ENCODE measurements at regions not wholly inside any gene's neighbourhood (a gene's known extent, or its start where the extent isn't known, plus 50 kb on each side); places are given as distances from the start of the nearest gene placed in this dataset.
A peak's percentile ranks its signal among the peaks of the same experiment; 100 is the strongest.

GRCh38 chr14:49971156-49972130 lies 78.6 kb downstream of the ARF6 start:
- DNase-seq (ENCODE audit: low spot score) = no peak

DNA sequence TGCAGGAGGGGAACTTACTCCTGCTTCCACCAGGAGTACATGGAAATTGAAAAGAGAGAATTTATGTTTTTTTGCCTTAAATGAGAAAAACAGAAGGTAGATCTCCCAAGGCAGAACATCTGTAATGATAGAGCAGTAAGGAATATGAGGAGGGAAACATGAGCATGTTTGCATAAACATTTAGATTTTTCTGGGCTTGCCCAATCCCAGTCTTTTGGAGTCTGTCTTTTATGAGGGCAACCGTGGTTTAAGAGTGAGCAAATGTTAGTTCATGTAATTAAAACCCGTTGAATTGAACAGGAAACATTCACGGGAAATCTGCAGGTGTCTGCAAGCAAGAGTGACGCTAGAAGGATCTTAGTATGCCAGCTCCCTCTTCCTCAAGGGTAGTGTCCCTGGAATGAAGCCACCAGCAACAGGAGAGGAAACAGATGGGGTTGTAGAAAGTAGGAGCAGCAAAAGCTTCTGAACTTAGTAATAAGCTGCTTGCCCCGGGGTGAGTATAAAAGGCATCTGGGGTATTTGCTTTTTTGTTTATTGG lies 79.3 kb downstream of the ARF6 start:
- peak; percentile 36 for DNase-seq (ENCODE audit: low spot score)

DNA sequence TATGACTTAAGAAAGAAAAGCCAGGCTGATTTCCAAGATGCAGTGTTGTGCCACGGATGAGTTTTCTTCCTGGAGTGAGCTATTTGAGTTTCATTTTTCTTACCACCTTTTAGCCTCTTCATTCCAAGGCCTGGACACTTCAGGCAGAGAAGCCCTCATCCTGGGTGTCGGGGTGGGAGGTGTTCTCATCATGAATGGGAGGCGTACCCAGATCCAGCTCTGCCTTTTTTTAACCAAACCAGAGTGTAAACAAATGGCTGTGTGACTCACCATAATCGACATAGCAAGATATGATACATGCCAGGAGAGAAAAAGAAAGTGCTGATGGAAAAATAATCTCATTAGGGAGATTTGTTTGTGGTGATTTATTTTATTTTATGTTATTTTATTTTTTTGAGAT lies 79.9 kb downstream of the ARF6 start:
- peak; percentile 88 for DNase-seq (ENCODE audit: low spot score)

- peak; percentile 72 for DNase-seq (ENCODE audit: low spot score)
Observed at GRCh38 chr14:49975276-49975675, 82.4 kb downstream of the ARF6 start.

DNA sequence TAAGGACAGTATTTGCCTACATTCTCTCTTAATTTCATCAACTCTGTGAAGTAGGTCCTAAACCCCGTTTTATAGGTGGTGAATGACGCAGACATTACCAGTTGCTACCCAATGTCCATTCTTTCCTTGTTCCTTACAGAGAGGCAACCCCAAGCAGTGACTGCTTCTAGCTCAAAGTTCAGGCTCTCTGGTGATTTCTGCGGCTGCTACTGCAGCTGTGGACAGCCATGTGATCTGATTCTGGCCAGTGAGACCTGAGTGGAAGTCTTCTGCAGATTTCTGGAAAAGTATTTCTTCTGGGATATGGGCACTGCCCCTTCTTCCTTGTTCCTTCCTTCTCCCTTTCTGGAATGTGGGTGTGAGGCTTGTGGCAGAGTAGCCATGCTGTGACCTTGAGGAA lies 82.9 kb downstream of the ARF6 start:
- no peak for DNase-seq (ENCODE audit: low spot score)

- DNase-seq (ENCODE audit: low spot score) = no peak
Observed at GRCh38 chr14:49977126-49977841, 84.4 kb downstream of the ARF6 start.

DNA sequence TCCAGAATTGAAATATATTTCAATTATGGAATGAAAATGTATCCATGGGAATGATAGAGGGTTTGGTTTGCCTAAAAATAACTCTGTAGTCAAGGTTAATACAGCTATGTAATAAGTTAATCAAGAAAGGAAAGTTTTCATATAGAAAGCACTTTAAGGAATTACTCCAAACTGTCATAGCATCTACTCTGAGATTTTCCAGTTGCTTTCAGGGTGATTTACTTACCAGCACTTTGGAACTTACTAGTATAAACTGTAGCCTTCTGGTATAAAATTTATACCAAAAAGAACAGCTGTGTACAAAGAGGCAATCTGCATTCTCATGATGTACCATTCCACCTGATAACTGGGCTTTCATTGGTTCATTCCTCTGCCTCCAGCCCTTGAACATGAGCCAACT lies 87.1 kb downstream of the ARF6 start:
- DNase-seq (ENCODE audit: low spot score) = no peak

- DNase-seq (ENCODE audit: low spot score) = no peak
Observed at GRCh38 chr14:49982082-49982481, 89.2 kb downstream of the ARF6 start.

DNA sequence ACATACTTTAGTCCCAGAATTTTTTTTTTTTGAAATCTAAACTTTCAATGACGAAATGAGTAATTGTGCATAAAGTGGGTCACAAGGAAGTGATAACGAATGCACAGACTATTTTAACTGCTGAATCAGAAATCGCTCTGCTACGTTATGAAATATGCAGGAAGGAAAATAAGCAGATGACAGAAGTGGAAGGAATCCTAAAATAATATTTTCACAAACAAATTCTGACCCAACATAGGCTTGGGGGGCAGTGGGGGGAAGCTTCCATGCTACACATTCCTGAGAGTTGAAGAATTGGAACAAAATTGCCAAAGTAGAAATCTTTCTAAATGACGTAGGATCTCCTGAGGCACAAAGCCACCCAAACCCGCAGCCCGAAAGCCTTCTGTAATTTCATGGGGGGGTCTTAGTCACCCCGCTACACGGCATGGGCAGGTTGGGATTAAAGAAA lies 89.6 kb downstream of the ARF6 start:
- no peak for DNase-seq (ENCODE audit: low spot score)

- no peak for DNase-seq (ENCODE audit: low spot score)
Observed at GRCh38 chr14:49984424-49984823, 91.5 kb downstream of the ARF6 start.

DNA sequence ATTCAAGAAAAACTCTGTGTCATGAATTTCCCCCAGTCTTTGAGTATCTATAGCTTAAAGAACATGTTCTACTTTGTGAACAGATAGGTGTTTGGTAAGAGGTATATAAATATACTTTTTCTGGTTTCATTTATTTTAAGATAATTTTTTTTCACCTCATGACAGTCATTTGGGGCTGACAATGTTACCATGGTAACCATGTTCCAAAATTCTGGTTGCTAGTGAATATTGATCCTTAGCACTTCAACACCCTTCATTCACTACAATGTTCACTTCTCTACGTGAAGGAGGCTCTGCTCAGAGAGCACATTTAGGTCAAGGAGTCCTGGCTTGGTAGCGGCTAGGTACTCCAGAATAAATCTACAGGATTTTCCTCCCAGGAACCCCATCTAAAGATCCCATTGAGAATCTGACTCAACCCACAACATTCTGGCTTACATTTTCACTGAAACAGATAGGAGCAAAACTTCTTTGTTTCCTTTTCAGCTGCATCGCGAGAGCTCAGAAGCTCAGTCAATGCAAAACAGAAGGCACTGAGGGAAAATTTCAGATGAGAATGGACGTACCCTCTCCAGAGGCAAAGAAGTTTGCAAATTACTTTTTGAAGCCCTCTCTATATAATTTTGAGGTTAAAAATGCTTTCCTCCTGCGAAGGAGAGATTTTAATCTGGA lies 93.6 kb downstream of the ARF6 start:
- no peak for DNase-seq (ENCODE audit: low spot score)

DNA sequence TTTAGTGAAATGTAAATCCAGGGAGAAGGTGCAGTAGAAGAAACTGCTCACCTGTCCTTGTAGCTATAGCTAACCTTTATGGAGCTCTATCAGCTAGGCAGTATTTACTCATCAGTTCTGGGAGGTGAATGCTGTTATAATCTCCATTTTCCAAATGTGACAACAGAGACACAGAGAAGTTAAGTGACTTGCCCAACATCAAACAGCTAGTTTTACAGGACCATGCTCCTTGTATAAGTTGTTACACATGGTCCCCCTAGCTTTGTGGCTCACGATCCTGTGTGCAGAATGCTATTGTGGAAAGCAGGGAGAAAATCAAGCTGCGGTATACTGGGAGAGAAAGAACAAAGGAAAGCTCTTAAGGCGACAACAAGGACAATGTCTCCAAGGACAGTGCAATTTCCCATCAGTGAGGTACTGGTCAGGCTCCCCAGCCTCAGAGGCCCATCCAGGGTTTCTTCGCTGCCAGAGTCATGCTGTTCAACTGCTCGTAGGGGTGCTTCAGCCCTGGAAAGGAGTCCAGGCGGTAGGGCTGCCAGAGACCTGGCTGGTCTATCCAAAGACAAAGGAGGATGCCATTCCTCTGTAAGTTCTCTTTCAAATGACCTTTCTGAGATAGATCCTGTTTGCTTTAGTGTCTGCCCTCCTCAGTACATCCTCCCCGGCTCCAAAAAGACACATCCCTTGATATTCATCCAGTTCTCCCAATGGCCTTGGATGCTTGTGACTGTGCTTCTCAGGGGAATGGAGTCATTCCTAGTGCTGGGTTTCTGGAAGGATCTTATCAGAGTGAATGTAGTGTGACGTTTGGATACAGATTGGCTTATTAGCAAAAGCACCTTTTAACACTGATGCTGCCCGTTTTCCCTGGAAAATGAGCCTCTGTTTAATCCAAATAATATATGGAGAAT lies 95.5 kb downstream of the ARF6 start:
- no peak for DNase-seq (ENCODE audit: low spot score)

GRCh38 chr14:49989966-49990365 lies 97.1 kb downstream of the ARF6 start:
- no peak for DNase-seq (ENCODE audit: low spot score)

DNA sequence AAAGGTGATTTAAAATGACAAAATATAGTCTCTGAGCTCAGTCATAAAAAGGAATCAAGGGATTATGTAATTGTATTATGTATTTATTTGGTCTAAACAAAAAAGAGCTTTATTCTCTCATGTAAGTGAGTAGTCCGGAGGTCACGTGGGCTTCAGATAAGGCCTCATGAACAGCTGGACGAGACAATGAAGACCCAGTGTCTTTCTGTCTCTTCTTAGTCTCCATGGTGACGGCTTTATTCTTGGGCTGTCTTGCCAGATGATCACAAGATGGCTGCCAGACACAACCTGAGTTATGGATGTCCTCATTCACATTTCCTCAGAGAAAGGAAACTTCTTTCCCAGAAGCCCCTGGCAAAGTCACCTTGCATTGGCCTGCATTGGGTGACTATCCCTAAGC lies 98.6 kb downstream of the ARF6 start:
- DNase-seq (ENCODE audit: low spot score) = no peak

GRCh38 chr14:49992036-49992435 lies 99.2 kb downstream of the ARF6 start:
- no peak for DNase-seq (ENCODE audit: low spot score)

GRCh38 chr14:49992448-49992847 lies 99.6 kb downstream of the ARF6 start:
- no peak for DNase-seq (ENCODE audit: low spot score)

- no peak for DNase-seq (ENCODE audit: low spot score)
Observed at GRCh38 chr14:49992901-49993339, 100.0 kb downstream of the ARF6 start.

GRCh38 chr14:49993565-49993964 lies 100.7 kb downstream of the ARF6 start:
- DNase-seq (ENCODE audit: low spot score) = no peak

GRCh38 chr14:49994951-49995561 lies 102.2 kb downstream of the ARF6 start:
- DNase-seq (ENCODE audit: low spot score) = no peak

GRCh38 chr14:49997991-49998390 lies 105.1 kb downstream of the ARF6 start:
- DNase-seq (ENCODE audit: low spot score) = no peak
